Raji (cell line): ENCODE measurements at regions not wholly inside any gene's neighbourhood (a gene's known extent, or its start where the extent isn't known, plus 50 kb on each side); places are given as distances from the start of the nearest gene placed in this dataset.

Experiments
- POLR2A ChIP-seq: IDR thresholded peaks from 2 replicates; pipeline ENCODE4 v1.6.1; 2011; ENCODE audit warnings: low read depth, low read length, control low read depth; ENCODE audit not compliant: insufficient read depth

DNA sequence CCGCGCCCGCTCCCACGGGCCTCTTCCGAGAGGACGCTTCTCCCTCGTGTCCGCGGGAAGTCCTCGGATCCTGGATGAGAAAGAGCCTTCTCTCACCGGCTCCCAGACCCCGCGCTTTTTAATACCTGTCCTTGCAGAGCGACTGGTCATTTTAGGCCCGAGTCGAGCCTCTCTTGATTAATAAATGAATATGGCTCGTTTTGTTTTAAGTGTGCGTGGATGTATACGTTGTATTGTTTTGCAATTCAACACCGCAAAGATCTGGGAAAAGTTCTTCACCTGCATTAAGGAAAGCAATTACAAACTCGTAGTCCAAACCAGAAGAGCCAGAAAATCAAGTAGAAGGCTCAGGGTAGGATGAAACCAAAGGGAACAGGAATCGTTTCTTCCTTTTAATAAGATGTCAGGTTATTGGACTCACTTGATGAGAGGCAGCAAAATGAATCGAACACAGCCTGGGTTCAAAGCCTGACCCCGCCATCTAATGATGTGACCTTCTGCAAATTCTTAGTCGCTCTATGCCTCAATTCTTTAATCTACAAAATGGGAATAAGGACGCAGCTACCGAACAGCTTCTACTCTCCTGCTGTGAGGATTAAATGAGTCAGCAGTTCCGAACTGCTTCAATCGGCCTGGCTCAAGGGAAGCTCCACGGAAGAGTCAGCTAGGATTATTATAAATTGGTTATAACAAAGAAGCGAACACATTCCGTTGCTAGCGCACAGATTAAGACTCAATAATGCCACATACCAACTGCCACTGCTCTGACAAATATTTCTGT lies 277.8 kb upstream of the NEBL start:
- TF ChIP-seq POLR2A: no peak

DNA sequence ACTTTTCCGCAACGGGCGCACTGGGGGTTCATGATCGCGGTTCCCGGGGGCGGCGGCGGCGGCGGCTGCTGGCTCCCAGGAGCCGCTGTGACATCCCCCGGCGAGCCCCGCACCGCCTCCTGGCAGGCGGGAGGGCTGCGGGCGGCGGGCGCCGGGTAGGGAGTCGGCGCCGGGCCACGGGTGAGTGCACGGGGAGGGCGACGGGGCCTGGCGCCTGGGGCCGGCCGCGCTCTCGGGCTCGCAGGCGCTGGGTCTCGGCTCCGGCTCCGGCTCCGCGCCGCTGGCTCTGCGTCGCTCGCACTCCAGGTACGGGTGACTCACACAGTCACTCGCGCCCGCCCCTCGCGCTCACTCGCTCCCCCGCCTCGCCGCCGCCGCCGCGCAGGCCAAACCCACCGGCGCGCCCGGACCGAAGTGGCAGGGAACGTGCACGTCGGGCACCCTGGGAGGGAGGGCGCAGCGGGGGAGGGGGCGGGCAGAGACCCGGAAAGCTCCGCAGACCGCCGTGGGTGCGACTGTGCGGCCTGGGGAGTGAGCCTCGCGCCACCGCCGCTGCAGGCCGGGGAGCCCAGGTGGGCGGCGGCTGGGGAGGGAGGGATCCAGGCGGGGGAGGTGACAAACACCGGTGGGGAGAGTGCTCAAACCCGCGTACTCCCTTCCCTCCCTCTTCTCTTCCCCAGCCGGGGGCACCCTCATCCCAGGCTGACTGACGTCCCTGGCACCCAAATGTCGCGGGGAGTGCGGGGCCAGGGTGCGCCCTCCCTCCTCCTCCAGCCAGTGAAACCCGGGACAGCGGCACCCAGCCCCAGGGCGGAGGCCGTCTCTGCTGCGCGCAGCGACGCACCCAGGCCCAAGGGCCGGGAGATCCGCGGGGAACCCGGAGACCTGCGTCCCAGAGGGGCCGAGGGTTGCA lies 276.9 kb upstream of the NEBL start:
- no peak for TF ChIP-seq POLR2A

DNA sequence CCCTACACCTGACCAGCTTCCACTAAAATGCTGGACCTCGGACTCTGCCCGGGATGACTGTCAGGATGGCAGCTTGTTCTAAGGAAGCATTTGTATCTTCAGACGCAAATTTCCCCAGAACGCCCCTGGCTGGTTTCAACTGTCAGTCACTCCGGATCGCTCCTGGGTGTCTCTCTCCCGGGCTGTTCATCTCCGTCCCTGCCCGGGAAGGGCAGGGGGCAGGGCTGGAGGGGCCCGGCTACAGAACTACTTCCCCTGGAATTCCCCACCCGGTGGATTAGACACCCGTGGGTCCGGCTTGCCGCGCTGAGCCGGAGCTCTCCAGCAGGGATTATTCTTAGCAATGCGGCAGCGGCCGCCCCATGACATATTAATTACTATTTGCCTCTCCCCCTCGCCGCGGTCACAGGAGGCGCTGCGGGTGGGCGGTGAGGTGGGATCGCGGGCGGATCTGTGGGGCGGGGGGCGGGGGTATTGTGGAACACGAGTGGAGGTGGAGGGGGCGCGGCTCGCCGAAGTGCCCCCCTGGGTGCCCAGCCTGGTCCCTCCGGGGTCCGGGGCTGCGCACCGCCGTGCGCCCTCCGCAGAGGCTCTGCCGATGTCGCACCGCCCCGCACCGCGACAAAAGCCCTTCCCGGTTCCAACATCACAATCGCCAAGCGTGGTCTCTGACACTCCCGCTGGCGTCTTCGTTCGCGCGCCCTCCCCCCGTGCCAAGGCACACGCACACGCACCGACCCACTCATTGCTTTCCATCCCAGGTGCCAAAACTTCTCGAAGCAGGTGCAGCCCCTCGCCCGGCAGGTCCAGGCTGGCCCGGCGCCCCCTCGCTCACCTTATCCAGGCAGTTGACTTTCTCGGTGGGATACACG lies 276.1 kb upstream of the NEBL start:
- TF ChIP-seq POLR2A: no peak

DNA sequence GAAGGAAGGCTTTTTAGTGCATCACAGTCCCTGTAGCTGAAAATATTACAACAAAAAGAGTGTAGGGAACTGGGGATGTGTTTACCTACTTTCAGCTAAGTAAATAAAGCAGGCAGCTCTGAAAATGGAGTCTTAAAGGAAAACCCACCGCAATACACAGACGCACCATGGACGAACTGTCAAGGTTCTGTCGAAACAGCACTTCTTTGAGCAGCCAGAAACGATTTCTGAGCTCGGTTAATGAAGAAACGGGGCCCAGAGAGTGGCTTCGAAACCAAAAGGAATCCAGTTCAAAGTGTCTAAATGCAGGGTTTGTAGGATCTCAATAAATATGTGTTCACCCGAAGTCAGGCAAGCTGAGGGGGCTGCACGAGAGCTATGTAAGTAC lies 275.4 kb upstream of the NEBL start:
- no peak for TF ChIP-seq POLR2A

DNA sequence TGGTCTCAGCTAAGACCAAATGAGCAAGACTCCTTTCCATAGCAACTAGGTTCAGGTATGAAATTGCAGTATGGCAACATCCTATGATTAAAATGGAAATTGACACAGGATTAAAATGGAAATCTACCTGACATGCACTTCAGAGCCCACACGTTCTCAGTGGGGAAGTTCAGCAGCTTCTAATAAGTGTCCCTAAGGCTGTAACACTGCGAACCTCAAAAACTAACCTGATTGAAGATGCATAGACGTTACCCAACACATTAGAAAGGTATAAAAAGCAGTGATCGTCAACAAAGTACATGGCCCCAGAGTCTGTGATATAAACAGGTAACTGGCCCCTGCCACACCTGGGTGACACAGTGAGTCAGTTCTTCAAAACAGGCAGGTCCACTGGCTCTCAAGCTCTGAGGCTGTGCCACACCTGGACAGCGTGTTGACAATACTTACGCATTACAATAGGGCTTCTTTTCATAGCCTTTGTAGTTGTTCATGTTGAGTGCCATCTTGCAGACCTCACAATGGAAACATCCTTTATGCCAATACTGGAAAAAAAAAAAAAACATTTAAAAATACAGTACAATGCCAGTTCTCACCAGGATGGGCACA lies 274.9 kb upstream of the NEBL start:
- no peak for TF ChIP-seq POLR2A

DNA sequence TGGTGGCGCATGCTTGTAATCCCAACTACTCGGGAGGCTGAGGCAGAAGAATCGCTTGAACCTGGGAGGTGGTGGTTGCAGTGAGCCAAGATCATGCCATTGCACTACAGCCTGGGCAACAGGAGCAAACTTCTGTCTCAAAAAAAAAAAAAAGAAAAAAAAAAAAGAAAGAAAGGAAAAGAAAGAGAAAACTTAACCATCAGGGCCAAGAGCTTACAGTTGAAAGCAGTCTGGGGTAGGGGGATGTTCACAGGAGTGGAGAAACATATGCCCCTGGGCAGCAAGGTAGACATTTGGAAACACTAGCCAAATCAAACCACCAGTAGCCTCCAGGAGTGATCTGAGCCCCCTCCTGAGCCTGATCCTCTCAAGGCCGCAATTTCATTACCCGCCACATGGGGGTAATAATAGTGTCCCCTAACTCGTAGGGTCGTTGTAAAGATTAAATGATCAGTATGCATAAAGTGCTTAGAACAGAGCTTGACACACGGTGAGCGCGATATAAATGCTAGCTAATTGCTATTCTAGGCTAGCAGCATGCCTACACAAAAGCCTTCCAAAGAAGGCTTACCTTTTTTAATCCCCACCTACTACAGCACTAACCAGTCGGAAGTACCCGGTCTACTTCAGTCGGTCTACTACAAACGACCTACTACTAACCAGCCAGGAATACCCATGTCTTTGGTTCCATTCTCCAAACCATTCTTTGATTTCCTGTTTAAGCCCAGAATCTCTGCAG lies 274.3 kb upstream of the NEBL start:
- TF ChIP-seq POLR2A: no peak

DNA sequence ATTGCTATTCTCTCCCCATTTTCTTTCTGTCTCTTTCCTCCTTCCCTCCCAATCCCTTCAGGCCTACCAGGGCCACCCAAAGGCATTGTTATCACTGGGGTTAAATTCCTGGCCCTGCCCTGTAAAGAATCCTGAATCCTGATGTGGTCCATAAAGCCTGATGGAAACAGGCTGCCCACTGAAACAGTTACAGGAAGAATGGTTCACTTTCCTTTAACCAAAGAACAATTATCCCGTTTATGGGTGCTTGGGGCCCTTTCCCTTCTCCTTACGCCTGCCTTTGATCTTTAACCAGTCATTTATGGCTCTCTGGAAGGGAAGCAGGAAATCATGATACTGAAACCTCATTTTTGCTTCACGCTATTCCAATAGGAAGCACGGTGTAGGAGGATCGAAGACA lies 273.1 kb upstream of the NEBL start:
- TF ChIP-seq POLR2A: no peak

DNA sequence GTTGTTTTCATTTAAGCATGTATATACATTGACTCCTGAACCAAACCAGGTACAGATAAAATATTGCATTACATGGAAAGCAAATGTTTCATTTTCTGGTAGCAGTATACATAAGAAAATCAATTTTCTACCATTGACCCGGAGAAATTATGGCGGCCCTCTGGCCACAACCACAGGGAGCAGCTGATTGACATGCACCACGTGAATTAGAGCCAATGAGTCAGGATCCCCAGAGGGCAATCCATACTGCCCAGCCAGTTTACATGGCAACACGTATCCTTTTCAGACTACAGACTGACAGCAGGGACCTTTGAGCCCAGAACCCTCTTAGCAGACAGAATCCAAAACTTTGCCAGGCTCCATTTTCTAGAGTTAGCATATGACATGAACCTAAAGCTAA lies 272.2 kb upstream of the NEBL start:
- no peak for TF ChIP-seq POLR2A

DNA sequence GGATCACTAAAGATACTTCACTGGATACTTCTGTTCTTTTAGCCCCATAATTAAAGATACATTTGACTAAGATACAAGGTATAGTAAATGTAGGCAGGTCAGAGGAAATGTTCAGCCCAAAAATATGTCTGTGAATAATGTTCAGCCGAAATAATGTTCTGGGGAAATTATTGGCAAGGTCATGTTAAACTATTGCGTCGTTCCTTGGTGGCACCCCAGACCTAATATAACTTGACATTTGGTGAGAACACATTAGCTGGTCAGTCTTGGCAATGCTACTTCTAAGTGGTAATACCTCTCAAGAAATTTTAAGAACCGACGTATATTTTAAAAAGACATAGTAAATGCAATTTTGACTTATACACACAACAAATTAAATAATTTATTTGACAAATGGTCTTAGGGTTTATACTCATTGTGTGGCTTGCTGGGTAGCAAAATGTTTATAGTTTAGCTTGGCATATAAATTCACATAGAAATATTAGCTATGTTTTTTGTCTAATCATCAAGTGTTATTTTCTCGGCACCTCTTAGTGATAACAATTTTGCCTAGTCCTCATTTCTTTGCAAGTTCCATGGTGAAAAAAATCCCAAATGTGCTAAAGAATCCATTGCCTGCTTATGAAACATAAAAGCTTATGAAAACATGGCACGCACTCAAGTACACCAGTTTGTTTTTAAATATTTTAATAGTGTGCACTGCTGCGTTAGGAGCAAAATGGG lies 270.3 kb upstream of the NEBL start:
- TF ChIP-seq POLR2A: no peak

DNA sequence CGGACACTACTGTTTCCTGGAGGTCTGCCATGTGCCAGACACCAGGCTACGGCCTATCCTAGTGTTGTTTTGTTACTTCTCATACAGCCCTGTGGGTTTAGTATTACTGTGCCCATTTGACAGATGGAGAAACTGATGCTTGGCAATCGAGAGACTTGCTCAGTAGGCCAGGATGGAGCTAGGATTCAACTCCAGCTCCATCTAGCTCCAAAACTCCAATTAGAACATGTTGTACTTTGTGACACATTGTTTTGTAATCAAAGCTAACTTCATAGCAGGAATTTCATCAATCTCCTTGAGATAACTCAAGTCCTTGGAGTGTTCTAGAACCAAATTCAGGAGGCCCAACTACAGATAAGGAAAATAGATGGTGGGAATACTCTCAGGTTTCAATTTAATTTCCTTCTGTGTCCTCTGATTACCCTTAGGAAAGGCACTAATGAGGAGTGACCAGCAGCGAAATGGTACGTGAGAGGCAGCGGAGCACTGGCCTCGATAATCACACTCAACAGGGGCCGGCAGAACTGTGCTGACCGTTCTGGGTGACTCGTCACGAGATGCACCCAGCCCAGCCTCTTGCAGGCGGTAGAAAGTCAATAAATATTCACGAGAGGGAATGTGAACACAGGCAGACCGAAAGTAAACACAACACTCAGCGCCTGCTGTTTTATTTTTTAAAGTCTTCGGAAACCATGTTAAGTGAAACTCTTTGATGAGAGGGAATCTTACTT lies 269.6 kb upstream of the NEBL start:
- no peak for TF ChIP-seq POLR2A

DNA sequence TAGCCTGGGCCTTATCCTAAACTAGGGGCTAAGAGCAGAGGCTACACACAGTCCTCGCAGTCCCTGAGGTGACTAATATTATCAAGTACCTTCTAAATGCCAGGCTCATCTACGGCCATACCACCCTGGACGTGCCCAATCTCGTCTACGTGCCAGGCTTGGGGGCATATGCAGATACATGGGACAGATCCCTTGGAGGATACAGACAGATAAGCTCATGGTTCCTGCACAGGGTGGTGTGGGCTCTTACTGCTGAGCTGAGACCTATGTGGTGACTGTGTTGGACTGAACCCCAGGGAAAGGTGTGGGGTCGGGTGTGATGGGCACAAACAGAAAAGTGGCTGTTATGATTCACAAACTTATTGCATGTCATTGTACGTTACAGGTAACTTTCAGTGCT lies 268.4 kb upstream of the NEBL start:
- TF ChIP-seq POLR2A: no peak

DNA sequence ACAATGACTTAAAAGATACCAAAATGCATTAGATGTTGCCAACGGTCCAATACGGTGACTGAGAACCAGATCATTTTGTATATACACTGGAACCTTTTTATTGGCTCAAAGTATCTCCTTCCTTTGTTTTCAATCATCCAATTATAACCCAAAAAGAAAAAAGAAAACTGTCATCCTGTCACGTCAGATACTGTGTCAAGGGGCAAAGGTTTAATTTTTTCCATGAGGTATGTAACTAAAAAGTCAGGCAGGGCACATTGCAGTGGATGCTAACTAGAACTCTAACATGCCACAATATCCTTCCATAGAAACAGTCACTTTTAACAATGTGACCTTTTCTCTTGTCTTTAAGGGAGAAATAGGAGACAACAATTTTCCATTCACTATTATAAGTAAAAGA lies 267.6 kb upstream of the NEBL start:
- TF ChIP-seq POLR2A: no peak

DNA sequence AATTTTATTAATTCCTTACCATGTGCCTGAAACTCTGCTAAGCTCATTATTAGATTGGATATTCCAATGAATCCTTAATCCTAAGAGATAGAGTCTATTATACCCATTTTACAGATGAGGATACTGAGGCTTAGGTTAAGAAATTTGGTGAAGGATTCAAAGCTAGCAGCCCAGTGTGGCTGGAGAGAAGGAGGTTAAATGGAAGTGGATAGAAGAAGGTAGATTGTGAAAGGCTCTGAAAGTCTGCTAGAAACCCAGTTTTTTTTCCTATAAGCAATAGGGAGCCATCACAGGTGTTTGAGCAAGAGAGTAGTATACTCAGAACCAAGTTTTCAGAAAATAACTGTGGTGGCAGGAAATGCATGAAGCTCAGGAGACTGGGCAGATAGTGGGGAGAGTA lies 265.8 kb upstream of the NEBL start:
- TF ChIP-seq POLR2A: no peak
